Heart left ventricle (tissue), 13 donors: ENCODE measurements at regions not wholly inside any gene's neighbourhood (a gene's known extent, or its start where the extent isn't known, plus 50 kb on each side); places are given as distances from the start of the nearest gene placed in this dataset.

Source experiments
- POLR2A ChIP-seq, 2 donors: fragments of 450-650 bp; IDR thresholded peaks; one replicate each; pipeline ENCODE4 v1.6.1; 2017; ENCODE audit warnings: antibody characterized with exemption in 2 of 2, mild to moderate bottlenecking in 2 of 2, moderate library complexity in 2 of 2
- TF ChIP-seq, protein P1 (sequence below), 12 donors: fragments of 200-600 bp; sonication (generic) in 4 of 12; IDR thresholded peaks; one replicate each; pipeline versions ENCODE4 v1.5.0 to v1.8.0; 2018 to 2022; ENCODE audit warnings: antibody characterized with exemption in 12 of 12, mild to moderate bottlenecking in 5 of 12
- donor health status: ischemic (EF 13 %, LVEDD 7.1; RV severe dilation, severe dysfunction).
- donor health status: DM: no; HTN: yes; CAD: no.
- donor health status: DM: no; HTN: no; CAD: no.
- donor health status: ischemic (EF 25% LVEDD 6.9; RV normal size, moderate dysfunction).
- donor health status: ischemic (EF 25% LVEDD 5.7; RV mildly dilated, moderate dysfunction).
- donor health status: ischemic (EF 35%, LVEDD 5.7; RV mildly dilated, moderate dysfunction).
- donor health status: nonischemic (EF 11% LVEDD 7.7; RV severe dilation, severe dysfunction).
- donor health status: DM: yes; HTN: yes; CAD: no.
- donor health status: PGD.
- donor health status: ischemic (EF 29% LVEDD 5.4; RV normal size, mild dysfunction).
- donor health status: nonischemic (EF 23%, LVEDD 6.1; RV moderate dilation, normal function).

DNA sequence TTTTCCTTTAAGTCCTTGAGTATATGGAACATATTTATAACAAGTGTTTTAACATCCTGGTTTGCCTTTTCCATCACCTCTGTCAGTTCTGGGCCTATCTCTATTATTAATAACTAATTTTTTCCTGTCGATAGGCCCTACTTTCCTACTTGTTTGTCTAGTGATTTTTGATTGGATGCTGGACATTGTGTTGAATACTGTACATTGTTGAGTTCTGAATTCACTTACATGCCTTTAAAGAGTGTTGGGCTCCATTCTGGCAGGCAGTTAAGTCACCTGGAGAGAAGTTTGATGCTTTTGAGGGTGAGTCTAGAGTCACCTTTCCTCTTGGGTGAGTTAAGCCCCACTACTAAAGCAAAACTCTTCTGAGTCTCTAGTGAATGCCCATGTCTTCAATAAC is 77.5 kb upstream of the C14orf180 start:
- TF ChIP-seq, protein P1, sequence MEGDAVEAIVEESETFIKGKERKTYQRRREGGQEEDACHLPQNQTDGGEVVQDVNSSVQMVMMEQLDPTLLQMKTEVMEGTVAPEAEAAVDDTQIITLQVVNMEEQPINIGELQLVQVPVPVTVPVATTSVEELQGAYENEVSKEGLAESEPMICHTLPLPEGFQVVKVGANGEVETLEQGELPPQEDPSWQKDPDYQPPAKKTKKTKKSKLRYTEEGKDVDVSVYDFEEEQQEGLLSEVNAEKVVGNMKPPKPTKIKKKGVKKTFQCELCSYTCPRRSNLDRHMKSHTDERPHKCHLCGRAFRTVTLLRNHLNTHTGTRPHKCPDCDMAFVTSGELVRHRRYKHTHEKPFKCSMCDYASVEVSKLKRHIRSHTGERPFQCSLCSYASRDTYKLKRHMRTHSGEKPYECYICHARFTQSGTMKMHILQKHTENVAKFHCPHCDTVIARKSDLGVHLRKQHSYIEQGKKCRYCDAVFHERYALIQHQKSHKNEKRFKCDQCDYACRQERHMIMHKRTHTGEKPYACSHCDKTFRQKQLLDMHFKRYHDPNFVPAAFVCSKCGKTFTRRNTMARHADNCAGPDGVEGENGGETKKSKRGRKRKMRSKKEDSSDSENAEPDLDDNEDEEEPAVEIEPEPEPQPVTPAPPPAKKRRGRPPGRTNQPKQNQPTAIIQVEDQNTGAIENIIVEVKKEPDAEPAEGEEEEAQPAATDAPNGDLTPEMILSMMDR (IDR thresholded peaks at IDR 0.05), result no peak
- TF ChIP-seq POLR2A (IDR thresholded peaks at IDR 0.05), result no peak
